Astrocyte (in vitro differentiated cells and primary cell): ENCODE measurements at regions not wholly inside any gene's neighbourhood (a gene's known extent, or its start where the extent isn't known, plus 50 kb on each side); places are given as distances from the start of the nearest gene placed in this dataset.

Experiments used
- DNase-seq: peaks from one replicate; pipeline ENCODE4 v3.0.0-alpha.2; 2010; ENCODE audit warnings: low read depth
- FAIRE-seq: peaks from 2 replicates; lab custom pipeline; 2011; peaks lifted over from hg19 to GRCh38; lab: Jason Lieb, UNC
- H2AFZ ChIP-seq: 2 replicates; pipeline ENCODE4 v1.6.0; 2012; ENCODE audit warnings: low read depth, low read length, inconsistent platforms
- H3K27ac ChIP-seq: 2 replicates; pipeline ENCODE4 v1.5.1; 2011; ENCODE audit warnings: low read depth, low read length, inconsistent platforms
- H3K27me3 ChIP-seq: 2 replicates; pipeline ENCODE4 v1.6.0; 2011; ENCODE audit warnings: low read length, inconsistent platforms; ENCODE audit not compliant: insufficient read depth
- H3K36me3 ChIP-seq: 2 replicates; pipeline ENCODE4 v1.5.1; 2011; ENCODE audit warnings: low read length, inconsistent platforms; ENCODE audit not compliant: insufficient read depth
- H3K4me1 ChIP-seq: 2 replicates; pipeline ENCODE4 v1.5.1; 2011; ENCODE audit warnings: low read length, inconsistent platforms; ENCODE audit not compliant: insufficient read depth
- H3K4me2 ChIP-seq: 2 replicates; pipeline ENCODE4 v1.6.0; 2012; ENCODE audit warnings: low read length, inconsistent platforms
- H3K4me3 ChIP-seq: 2 replicates; pipeline ENCODE4 v1.5.1; 2011; ENCODE audit warnings: low read depth, mild to moderate bottlenecking, low read length, inconsistent platforms; ENCODE audit not compliant: insufficient read depth
- H3K79me2 ChIP-seq: 2 replicates; pipeline ENCODE4 v1.6.0; 2012; ENCODE audit warnings: mild to moderate bottlenecking, low read length, inconsistent platforms; ENCODE audit not compliant: insufficient read depth
- H3K9ac ChIP-seq: 2 replicates; pipeline ENCODE4 v1.6.0; 2012; ENCODE audit warnings: mild to moderate bottlenecking, low read length, inconsistent platforms
- H3K9me3 ChIP-seq: 2 replicates; pipeline ENCODE4 v1.5.1; 2012; ENCODE audit warnings: low read depth, mild to moderate bottlenecking, low read length, inconsistent platforms; ENCODE audit not compliant: insufficient read depth
- H4K20me1 ChIP-seq: 2 replicates; pipeline ENCODE4 v1.6.0; 2012; ENCODE audit warnings: low read length, inconsistent platforms; ENCODE audit not compliant: insufficient read depth
- H3K27ac Mint-ChIP-seq: one replicate; pipeline ENCODE4 v1.8.0; 2021; ENCODE audit warnings: mild to moderate bottlenecking, mixed read lengths; ENCODE audit not compliant: unreplicated experiment
- H3K27me3 Mint-ChIP-seq: one replicate; pipeline ENCODE4 v1.8.0; 2021; ENCODE audit warnings: low read depth, mixed read lengths; ENCODE audit not compliant: unreplicated experiment
- H3K36me3 Mint-ChIP-seq: one replicate; pipeline ENCODE4 v1.8.0; 2021; ENCODE audit warnings: low read depth, mixed read lengths; ENCODE audit not compliant: unreplicated experiment
- H3K4me1 Mint-ChIP-seq: one replicate; pipeline ENCODE4 v1.8.0; 2021; ENCODE audit warnings: low read depth, mixed read lengths; ENCODE audit not compliant: unreplicated experiment
- H3K4me3 Mint-ChIP-seq: one replicate; pipeline ENCODE4 v1.8.0; 2021; ENCODE audit warnings: mild to moderate bottlenecking, moderate library complexity, mixed read lengths; ENCODE audit not compliant: unreplicated experiment
- H3K9me3 Mint-ChIP-seq: one replicate; pipeline ENCODE4 v1.8.0; 2021; ENCODE audit warnings: mild to moderate bottlenecking, mixed read lengths; ENCODE audit not compliant: unreplicated experiment
- EZH2 ChIP-seq: IDR thresholded peaks from 2 replicates; pipeline ENCODE4 v1.6.1; 2012; ENCODE audit warnings: mild to moderate bottlenecking, low read length, inconsistent platforms; ENCODE audit not compliant: insufficient read depth
- TF ChIP-seq, protein P1 (sequence below): IDR thresholded peaks from 2 replicates; pipeline ENCODE4 v1.5.1; 2011; ENCODE audit warnings: low read depth, mild to moderate bottlenecking, inconsistent platforms, low read length, moderate library complexity; ENCODE audit not compliant: insufficient read depth

DNA sequence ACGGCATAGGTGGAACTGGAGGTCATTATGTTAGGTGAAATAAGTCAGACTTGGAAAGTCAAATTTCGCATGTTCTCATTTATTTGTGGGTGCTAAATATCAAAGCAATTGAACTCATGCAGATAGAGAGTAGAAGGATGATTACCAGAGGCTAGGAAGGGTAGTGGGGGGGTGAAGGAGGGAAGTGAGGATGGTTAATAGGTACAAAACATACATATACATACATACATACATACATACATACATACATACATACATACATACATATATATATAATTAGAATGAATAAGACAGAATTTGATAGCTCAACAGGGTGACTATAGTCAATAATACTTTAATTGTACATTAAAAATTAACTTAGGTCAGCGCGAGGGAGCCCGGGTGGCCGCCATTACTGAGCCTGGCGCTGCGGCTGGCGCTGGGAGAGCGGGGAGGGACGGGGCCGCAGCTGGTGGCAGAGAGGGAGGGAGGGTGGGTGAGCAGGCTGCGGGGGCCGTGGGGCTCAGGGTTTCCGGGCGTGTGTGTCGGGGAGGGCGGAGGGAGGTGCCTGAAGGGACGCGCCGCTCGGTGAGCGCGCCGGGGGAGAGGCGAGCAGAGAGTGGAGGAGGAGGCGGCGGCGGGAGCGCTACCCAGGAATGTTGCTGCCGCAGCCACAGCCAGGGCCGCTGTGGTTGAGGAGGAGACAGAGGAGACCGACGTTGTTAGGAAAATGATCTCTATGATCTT is 85.8 kb upstream of the EGFR start:
- H3K36me3 ChIP-seq: no peaks in the 10 kb centered on the region
- Mint-ChIP-seq H3K9me3 (no peaks in the 10 kb centered on the region), H3K4me1 (peaks cover 5% of the 10 kb centered on the region), H3K4me3 (peak overlapping the region; percentile 83), H3K36me3 (no peaks in the 10 kb centered on the region), H3K27ac (peak overlapping the region; percentile 73), H3K27me3 (peaks cover 14% of the 10 kb centered on the region)
- DNase-seq (peak; percentile 65), FAIRE-seq (no peak)
- peak overlapping the region; percentile 66 for H2AFZ ChIP-seq
- TF ChIP-seq, protein P1, sequence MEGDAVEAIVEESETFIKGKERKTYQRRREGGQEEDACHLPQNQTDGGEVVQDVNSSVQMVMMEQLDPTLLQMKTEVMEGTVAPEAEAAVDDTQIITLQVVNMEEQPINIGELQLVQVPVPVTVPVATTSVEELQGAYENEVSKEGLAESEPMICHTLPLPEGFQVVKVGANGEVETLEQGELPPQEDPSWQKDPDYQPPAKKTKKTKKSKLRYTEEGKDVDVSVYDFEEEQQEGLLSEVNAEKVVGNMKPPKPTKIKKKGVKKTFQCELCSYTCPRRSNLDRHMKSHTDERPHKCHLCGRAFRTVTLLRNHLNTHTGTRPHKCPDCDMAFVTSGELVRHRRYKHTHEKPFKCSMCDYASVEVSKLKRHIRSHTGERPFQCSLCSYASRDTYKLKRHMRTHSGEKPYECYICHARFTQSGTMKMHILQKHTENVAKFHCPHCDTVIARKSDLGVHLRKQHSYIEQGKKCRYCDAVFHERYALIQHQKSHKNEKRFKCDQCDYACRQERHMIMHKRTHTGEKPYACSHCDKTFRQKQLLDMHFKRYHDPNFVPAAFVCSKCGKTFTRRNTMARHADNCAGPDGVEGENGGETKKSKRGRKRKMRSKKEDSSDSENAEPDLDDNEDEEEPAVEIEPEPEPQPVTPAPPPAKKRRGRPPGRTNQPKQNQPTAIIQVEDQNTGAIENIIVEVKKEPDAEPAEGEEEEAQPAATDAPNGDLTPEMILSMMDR: no peak
- TF ChIP-seq EZH2: no peak
- H4K20me1 ChIP-seq: no peaks in the 10 kb centered on the region
- peak overlapping the region; percentile 89 for H3K4me2 ChIP-seq
- peak overlapping the region; percentile 58 for H3K4me3 ChIP-seq
- no peaks in the 10 kb centered on the region for H3K9me3 ChIP-seq
- no peaks in the 10 kb centered on the region for H3K79me2 ChIP-seq
- H3K4me1 ChIP-seq: peaks cover 6% of the 10 kb centered on the region
- H3K27ac ChIP-seq: no peak overlapping the region
- peak overlapping the region; percentile 78 for H3K9ac ChIP-seq
- no peaks in the 10 kb centered on the region for H3K27me3 ChIP-seq

DNA sequence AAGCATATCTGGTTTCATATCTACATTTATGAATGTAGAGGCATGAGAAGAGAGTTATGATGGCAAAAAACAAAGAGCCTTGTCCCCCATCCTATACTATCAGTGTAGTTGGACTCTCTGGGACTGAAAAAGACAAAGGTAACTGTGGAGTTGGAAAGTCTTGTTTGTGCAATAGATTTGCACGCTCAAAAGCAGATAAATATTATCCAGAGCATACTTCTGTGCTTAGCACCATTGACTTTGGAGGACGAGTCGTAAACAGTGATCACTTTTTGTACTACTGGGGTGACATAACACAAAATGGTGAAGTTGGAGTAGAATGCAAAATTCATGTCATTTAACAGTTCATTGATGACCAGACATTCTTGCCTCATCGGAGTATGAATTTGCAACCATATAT is 85.2 kb upstream of the EGFR start:
- Mint-ChIP-seq H3K9me3 (no peaks in the 10 kb centered on the region), H3K27me3 (peaks cover 14% of the 10 kb centered on the region), H3K4me1 (peaks cover 5% of the 10 kb centered on the region), H3K36me3 (no peaks in the 10 kb centered on the region), H3K4me3 (peak overlapping the region; percentile 83), H3K27ac (no peak overlapping the region)
- Histone ChIP-seq H2AFZ (peak overlapping the region; percentile 66), H3K4me2 (peak overlapping the region; percentile 89), H3K27ac (no peak overlapping the region), H4K20me1 (no peaks in the 10 kb centered on the region), H3K4me1 (peaks cover 6% of the 10 kb centered on the region), H3K36me3 (no peaks in the 10 kb centered on the region), H3K27me3 (no peaks in the 10 kb centered on the region), H3K9me3 (no peaks in the 10 kb centered on the region), H3K9ac (peak overlapping the region; percentile 78), H3K4me3 (peak overlapping the region; percentile 58), H3K79me2 (no peaks in the 10 kb centered on the region)
- DNase-seq: no peak
- TF ChIP-seq EZH2: no peak
- TF ChIP-seq, protein P1: no peak
- FAIRE-seq: peak; percentile 13

DNA sequence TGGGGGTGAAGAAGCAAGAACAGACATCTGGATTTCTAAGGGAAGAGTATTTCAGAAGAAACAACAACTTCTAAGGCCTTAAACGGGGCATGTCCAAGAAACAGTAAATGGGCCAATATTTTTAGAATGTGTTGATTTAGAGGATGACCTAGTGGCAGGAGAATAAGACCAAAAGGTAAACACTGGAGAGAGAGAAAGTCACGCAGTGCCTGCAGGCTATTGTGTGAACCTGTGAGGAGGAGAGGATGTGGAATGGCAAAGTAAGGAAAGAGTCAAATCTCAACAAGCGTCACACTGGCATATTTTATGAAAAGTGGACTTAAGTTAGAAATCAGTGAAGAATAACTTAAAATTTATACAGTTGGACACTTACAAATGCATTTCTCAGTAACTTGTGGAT is 78.1 kb upstream of the EGFR start:
- H3K36me3 ChIP-seq: no peaks in the 10 kb centered on the region
- H3K9me3 ChIP-seq: no peaks in the 10 kb centered on the region
- peaks cover 14% of the 10 kb centered on the region for H3K27me3 Mint-ChIP-seq
- no peaks in the 10 kb centered on the region for H4K20me1 ChIP-seq
- H3K27ac Mint-ChIP-seq: no peak overlapping the region
- DNase-seq (no peak), FAIRE-seq (no peak)
- no peaks in the 10 kb centered on the region for H3K36me3 Mint-ChIP-seq
- H3K4me1 Mint-ChIP-seq: no peaks in the 10 kb centered on the region
- H3K4me3 ChIP-seq: no peak overlapping the region
- H3K4me2 ChIP-seq: no peak overlapping the region
- no peaks in the 10 kb centered on the region for H3K79me2 ChIP-seq
- H3K4me1 ChIP-seq: no peaks in the 10 kb centered on the region
- H3K27me3 ChIP-seq: no peaks in the 10 kb centered on the region
- TF ChIP-seq, protein P1: no peak
- no peak for TF ChIP-seq EZH2
- H2AFZ ChIP-seq: no peak overlapping the region
- H3K4me3 Mint-ChIP-seq: no peak overlapping the region
- H3K9me3 Mint-ChIP-seq: peaks cover 1% of the 10 kb centered on the region
- no peak overlapping the region for H3K9ac ChIP-seq
- no peak overlapping the region for H3K27ac ChIP-seq
